PC-9 (cell line): ENCODE measurements at regions not wholly inside any gene's neighbourhood (a gene's known extent, or its start where the extent isn't known, plus 50 kb on each side); places are given as distances from the start of the nearest gene placed in this dataset.

ENCODE experiments used
- BruUV-seq: library from RNA; stranded (reverse); fragments of 400-500 nt; replicated peaks from 2 replicates; lab custom pipeline; 2021; lab: Mats Ljungman, UMichigan
- CTCF ChIA-PET: fragments of 300-600 bp; sonication (Branson Sonifier 250); formaldehyde crosslinking; loops from one replicate; lab custom pipeline; 2022; ENCODE audit warnings: antibody characterized with exemption; lab: Charles Lee
- POLR2A ChIA-PET: fragments of 300-600 bp; sonication (Branson Sonifier 250); formaldehyde crosslinking; loops from one replicate; lab custom pipeline; 2022; ENCODE audit warnings: antibody characterized with exemption; ENCODE audit not compliant: unreplicated experiment; lab: Charles Lee
- DNase-seq, 2 experiments: peaks; one replicate each; pipeline versions ENCODE4 v3.0.0 to v3.0.0-alpha.2; 2015 to 2022; ENCODE audit warnings: mixed read lengths in 1 of 2
- H2AFZ ChIP-seq: fragments of 200-600 bp; sonication (generic); 2 replicates; pipeline ENCODE4 v1.8.1; 2017; ENCODE audit warnings: antibody characterized with exemption
- H3F3A ChIP-seq: fragments of 200-600 bp; sonication (generic); 2 replicates; pipeline ENCODE4 v1.8.1; 2017; ENCODE audit warnings: antibody characterized with exemption, mild to moderate bottlenecking, low read depth; ENCODE audit not compliant: insufficient read depth
- H3K27ac ChIP-seq: fragments of 200-600 bp; sonication (generic); 2 replicates; pipeline ENCODE4 v1.6.1; 2016; ENCODE audit warnings: mixed run types
- H3K27me3 ChIP-seq: fragments of 200-600 bp; sonication (generic); 2 replicates; pipeline ENCODE4 v1.6.1; 2016; ENCODE audit warnings: low read depth, mixed run types; ENCODE audit not compliant: insufficient read depth
- H3K36me3 ChIP-seq: fragments of 200-600 bp; sonication (generic); 2 replicates; pipeline ENCODE4 v1.6.1; 2016; ENCODE audit warnings: low read depth, mixed run types
- H3K4me1 ChIP-seq: fragments of 200-600 bp; sonication (generic); replicated peaks from 2 replicates; pipeline ENCODE4 v1.6.1; 2016; ENCODE audit warnings: mixed run types; ENCODE audit not compliant: insufficient read depth
- H3K4me2 ChIP-seq: fragments of 200-600 bp; sonication (generic); 2 replicates; pipeline ENCODE4 v1.6.1; 2017; ENCODE audit warnings: mixed run types
- H3K4me3 ChIP-seq: fragments of 200-600 bp; sonication (generic); 2 replicates; pipeline ENCODE4 v1.6.1; 2016; ENCODE audit warnings: mixed run types
- H3K79me2 ChIP-seq: fragments of 200-600 bp; sonication (generic); 2 replicates; pipeline ENCODE4 v1.6.1; 2017; ENCODE audit warnings: low read depth, mixed run types
- H3K9me2 ChIP-seq: fragments of 200-600 bp; sonication (generic); 2 replicates; pipeline ENCODE4 v1.8.1; 2017; ENCODE audit warnings: mild to moderate bottlenecking; ENCODE audit not compliant: insufficient read depth
- H3K9me3 ChIP-seq: fragments of 200-600 bp; sonication (generic); 2 replicates; pipeline ENCODE4 v1.8.1; 2016; ENCODE audit warnings: low read depth; ENCODE audit not compliant: insufficient read depth
- H4K20me1 ChIP-seq: fragments of 200-600 bp; sonication (generic); 2 replicates; pipeline ENCODE4 v1.8.1; 2017; ENCODE audit not compliant: insufficient read depth
- EZH2 ChIP-seq: fragments of 200-600 bp; sonication (generic); IDR thresholded peaks from 2 replicates; pipeline ENCODE4 v1.8.0; 2017; ENCODE audit warnings: antibody characterized with exemption, low read depth
- intact Hi-C: fragments of 100-400 bp; cut with micrococcal nuclease; formaldehyde crosslinking; loops from one replicate; pipeline ENCODE4 v1.10.0; 2022; ENCODE audit not compliant: unreplicated experiment
- TF ChIP-seq, protein P1 (sequence below): fragments of 200-600 bp; sonication (generic); conservative IDR thresholded peaks from 2 replicates; pipeline ENCODE4 v1.6.1; 2017; ENCODE audit warnings: mixed run types, antibody characterized with exemption, mild to moderate bottlenecking, moderate library complexity

GRCh38 chr3:78483090-78483489 is 1284.7 kb downstream of the ROBO1 start:
- Histone ChIP-seq H2AFZ (no peak overlapping the region), H3K79me2 (no peaks in the 10 kb centered on the region), H3K4me2 (no peak overlapping the region), H3K9me2 (0 out of 2 replicates have a peak, but pooled peaks cover 7% of the 10 kb centered on the region), H3F3A (no peaks in the 10 kb centered on the region), H3K4me3 (no peak overlapping the region), H4K20me1 (no peaks in the 10 kb centered on the region), H3K4me1 (no peaks in the 10 kb centered on the region), H3K27me3 (no peaks in the 10 kb centered on the region), H3K36me3 (no peaks in the 10 kb centered on the region), H3K9me3 (no peaks in the 10 kb centered on the region), H3K27ac (no peak overlapping the region)
- ChIA-PET CTCF (no interaction called here), POLR2A (no interaction called here)
- no peak for DNase-seq
- TF ChIP-seq, protein P1, sequence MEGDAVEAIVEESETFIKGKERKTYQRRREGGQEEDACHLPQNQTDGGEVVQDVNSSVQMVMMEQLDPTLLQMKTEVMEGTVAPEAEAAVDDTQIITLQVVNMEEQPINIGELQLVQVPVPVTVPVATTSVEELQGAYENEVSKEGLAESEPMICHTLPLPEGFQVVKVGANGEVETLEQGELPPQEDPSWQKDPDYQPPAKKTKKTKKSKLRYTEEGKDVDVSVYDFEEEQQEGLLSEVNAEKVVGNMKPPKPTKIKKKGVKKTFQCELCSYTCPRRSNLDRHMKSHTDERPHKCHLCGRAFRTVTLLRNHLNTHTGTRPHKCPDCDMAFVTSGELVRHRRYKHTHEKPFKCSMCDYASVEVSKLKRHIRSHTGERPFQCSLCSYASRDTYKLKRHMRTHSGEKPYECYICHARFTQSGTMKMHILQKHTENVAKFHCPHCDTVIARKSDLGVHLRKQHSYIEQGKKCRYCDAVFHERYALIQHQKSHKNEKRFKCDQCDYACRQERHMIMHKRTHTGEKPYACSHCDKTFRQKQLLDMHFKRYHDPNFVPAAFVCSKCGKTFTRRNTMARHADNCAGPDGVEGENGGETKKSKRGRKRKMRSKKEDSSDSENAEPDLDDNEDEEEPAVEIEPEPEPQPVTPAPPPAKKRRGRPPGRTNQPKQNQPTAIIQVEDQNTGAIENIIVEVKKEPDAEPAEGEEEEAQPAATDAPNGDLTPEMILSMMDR: no peak
- TF ChIP-seq EZH2: no peak
- intact Hi-C loops: no loop called here
- BruUV-seq: no TSS peak

GRCh38 chr3:78494851-78495250 is 1272.9 kb downstream of the ROBO1 start:
- ChIA-PET POLR2A (no interaction called here), CTCF (no interaction called here)
- H3K27me3 ChIP-seq: no peaks in the 10 kb centered on the region
- H3K9me2 ChIP-seq: no peaks in the 10 kb centered on the region
- no peak overlapping the region for H3K4me2 ChIP-seq
- H2AFZ ChIP-seq: no peak overlapping the region
- TF ChIP-seq EZH2: no peak
- TF ChIP-seq, protein P1: no peak
- no peaks in the 10 kb centered on the region for H3F3A ChIP-seq
- no peaks in the 10 kb centered on the region for H3K4me1 ChIP-seq
- no peaks in the 10 kb centered on the region for H4K20me1 ChIP-seq
- no peaks in the 10 kb centered on the region for H3K9me3 ChIP-seq
- intact Hi-C loops: no loop called here
- no peaks in the 10 kb centered on the region for H3K36me3 ChIP-seq
- H3K4me3 ChIP-seq: no peak overlapping the region
- H3K79me2 ChIP-seq: no peaks in the 10 kb centered on the region
- no TSS peak for BruUV-seq
- H3K27ac ChIP-seq: no peak overlapping the region
- DNase-seq: no peak

DNA sequence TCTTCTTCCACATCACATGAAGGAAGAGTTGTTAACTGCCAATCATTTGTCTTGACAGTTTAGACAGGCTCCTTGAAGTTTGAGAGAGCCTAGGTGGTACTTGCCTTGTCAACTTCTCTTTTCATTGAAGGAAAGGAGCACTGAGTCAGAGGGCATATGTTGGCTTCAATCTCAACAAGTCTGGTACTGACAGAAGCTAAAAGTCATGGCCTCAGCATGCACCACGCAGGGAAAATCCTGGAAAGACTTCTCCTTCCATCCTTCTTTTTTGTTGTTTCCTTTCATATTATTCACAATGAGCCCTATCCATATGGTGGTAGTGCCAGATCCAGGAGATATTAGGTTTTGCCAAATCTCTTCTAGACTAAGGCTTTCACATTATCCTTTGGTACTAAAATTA is 1272.5 kb downstream of the ROBO1 start:
- Histone ChIP-seq H3K9me2 (no peaks in the 10 kb centered on the region), H3K4me2 (no peak overlapping the region), H3K27me3 (no peaks in the 10 kb centered on the region), H3K4me1 (no peaks in the 10 kb centered on the region), H3K79me2 (no peaks in the 10 kb centered on the region), H4K20me1 (no peaks in the 10 kb centered on the region), H3K4me3 (no peak overlapping the region), H3F3A (no peaks in the 10 kb centered on the region), H2AFZ (no peak overlapping the region), H3K27ac (no peak overlapping the region), H3K36me3 (no peaks in the 10 kb centered on the region), H3K9me3 (no peaks in the 10 kb centered on the region)
- TF ChIP-seq EZH2: no peak
- TF ChIP-seq, protein P1: no peak
- intact Hi-C loops: no loop called here
- POLR2A ChIA-PET: no interaction called here
- CTCF ChIA-PET: no interaction called here
- BruUV-seq: no TSS peak
- no peak for DNase-seq
